GM19238 (cell line): ENCODE measurements at regions not wholly inside any gene's neighbourhood (a gene's known extent, or its start where the extent isn't known, plus 50 kb on each side); places are given as distances from the start of the nearest gene placed in this dataset.

ENCODE experiments used
- DNase-seq: peaks from one replicate; pipeline ENCODE4 v3.0.0; 2011; ENCODE audit warnings: low spot score; ENCODE audit not compliant: insufficient read length

GRCh38 chr12:89969093-89969492 is 260.5 kb upstream of the ATP2B1 start:
- no peak for DNase-seq

DNA sequence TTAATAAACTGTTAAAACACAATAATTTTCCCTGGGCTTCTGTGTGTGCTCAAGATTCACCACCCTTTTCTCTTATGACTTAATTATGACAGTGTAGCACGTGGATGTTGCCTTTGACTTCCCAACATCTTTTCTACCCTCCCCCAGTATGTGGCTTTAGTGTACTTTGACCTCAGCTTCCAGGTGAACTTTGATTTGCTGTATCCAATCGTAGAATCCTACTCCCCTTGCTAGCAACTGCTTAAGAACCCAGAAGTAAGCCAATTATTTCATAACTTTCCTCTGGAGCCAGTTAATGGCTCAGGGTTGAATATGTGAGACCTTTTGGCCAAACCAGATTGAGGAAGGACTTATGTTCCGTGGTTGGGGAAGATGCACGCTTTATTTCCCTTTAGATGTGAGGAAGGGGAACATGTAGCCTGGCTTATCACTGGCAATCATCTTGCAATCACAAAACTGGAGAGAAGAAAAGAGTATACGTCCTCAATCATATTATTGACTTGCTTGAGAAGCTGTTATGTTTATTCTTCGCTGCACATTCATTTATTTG is 259.6 kb upstream of the ATP2B1 start:
- DNase-seq: no peak

- no peak for DNase-seq
Measured at GRCh38 chr12:89966495-89967240, 258.0 kb upstream of the ATP2B1 start.

- DNase-seq: no peak
Measured at GRCh38 chr12:89965993-89966392, 257.4 kb upstream of the ATP2B1 start.

DNA sequence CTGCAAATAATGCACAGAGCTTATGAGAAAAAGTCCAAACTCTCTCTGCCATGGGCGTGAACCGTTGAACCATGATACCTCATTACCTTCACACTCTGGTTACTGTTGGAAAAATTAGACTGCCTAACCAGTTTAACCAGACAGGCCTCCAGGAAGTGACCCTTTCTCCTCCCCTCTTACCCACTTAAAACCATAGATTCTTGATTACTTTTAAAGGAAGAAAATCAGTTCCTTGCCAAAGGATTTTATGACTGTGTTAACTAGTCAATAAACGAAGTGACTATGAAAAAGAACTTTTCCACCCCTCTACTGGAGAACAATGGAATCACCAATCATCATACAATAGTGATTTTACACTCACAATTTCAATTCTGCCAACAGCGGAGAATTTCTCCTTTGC is 254.0 kb upstream of the ATP2B1 start:
- no peak for DNase-seq

DNA sequence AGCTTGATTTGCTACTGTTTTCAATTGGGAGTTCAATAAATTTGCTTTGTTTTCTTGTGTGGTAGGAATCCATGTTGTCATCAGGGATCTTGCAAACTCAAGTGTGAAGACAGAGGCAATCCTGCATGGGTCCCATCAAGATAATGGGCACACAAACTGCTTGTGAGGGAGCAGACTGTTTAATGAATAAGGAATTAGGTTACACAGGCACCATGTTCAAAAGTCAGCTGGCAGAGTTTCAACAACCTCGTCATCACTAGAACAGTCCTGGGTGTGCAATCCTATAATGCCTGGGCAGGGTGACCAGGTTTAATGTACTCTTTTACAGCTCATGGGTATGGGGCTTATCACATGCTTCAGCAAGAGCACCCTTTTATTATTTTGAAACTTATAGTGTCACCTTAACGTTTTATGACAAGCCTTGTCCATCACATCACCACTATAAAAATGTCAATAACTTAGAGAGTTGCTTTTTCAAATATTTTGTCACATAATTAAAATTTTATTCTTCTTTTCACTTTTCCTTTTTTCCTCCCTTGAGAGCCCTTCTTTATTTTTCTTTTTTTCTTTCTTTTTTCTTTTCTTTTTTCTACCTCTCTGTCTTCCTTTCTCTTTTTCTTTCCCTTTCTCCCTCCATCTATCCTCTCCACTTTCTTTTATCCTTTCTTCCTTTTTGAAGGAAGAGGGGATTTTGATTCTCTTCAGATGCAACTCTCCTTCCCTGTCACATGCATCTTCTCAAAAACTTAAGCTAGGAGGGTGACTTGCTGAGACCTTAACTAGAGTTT is 252.2 kb upstream of the ATP2B1 start:
- no peak for DNase-seq

DNA sequence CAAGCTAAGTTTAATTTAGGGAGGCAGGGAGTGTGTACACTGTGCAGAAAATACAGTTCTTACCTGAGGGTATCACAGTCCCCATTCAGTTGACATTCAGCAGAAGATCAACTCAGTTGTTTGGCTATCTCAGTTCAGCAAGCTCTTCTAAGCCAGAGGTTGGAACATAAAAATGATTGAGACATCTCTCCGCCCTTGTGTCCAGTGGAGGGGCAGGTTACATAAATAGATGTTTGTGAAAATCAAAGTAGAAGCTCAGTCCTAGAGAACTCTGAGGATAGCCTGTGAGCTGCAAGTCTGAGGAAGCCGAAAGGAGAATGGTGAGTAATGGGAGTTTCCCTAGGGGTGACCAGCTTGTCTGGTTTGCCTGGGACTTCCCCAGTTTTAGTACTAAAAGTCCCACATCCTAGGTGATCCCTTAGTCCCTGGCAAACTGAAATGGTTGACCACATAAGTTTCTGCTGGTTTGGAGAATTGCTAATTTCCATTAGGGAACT is 251.4 kb upstream of the ATP2B1 start:
- no peak for DNase-seq

- DNase-seq: no peak
Measured at GRCh38 chr12:89959179-89959578, 250.5 kb upstream of the ATP2B1 start.

DNA sequence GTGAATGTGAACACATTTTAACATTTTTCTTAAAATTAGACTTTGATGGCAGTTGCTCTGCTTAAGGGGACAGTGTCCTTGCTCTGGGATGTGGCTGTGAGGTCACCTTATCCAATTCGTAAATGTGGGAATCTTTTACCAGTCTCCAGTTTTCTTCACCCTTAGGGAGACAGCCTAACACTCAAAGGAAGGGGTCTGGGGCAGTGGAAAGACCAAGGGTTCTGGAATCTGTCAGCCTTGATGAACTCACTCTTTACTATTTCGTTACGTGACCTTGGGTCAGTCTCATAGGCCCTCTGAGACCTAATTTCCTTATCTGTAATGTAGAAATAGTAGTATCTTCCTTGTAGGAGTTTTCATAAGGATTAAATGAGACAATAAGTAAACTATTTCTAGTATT is 245.6 kb upstream of the ATP2B1 start:
- no peak for DNase-seq

- DNase-seq: no peak
Measured at GRCh38 chr12:89951694-89952060, 243.0 kb upstream of the ATP2B1 start.

DNA sequence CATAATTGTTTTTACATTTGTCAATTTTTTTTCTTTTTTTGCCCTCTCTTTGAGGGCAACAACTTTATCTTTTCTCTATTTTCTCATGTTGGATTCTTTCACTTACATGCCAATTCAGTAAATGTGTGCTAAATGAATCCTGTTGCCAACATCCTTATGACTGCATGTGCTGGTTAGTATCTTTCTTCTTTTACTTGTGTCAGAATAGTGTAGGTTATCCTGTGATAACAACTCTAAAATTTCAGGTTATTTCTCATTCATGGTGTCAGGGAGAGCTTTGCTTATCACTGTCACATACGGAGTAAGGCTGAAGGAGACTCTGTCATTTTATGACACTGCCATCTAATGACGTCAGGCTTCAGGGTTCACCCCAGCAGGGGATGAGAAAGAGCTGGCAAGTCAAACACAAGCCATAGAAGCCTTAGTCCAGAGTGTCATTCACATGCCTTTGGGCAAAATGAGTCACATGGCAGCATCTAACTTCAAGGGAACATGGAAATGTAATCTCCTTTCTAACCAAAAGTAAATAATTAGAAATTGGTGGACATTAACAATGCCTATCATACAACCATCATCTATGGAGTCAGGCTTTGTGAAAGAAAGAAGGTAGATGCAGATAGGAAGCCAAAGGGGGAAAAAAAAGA is 242.5 kb upstream of the ATP2B1 start:
- no peak for DNase-seq

DNA sequence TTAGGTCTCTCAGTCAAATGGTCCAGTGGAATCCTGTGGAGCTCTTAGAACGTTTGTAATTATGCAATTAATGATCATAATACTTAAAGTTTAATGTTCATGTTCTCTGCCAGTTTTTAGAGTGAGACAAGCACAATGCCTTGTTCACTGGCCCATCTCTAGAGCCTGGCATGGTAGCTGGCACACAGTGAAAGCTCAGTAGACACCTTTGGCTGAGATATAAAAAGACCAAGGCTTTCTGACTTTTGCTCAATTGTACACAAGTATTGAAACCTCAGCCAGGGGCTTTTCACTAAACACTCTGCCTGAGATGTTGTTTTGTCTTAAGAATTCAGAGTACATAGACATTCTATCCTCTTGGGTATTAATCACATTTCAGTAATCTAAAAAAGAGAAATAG is 241.8 kb upstream of the ATP2B1 start:
- DNase-seq: no peak

DNA sequence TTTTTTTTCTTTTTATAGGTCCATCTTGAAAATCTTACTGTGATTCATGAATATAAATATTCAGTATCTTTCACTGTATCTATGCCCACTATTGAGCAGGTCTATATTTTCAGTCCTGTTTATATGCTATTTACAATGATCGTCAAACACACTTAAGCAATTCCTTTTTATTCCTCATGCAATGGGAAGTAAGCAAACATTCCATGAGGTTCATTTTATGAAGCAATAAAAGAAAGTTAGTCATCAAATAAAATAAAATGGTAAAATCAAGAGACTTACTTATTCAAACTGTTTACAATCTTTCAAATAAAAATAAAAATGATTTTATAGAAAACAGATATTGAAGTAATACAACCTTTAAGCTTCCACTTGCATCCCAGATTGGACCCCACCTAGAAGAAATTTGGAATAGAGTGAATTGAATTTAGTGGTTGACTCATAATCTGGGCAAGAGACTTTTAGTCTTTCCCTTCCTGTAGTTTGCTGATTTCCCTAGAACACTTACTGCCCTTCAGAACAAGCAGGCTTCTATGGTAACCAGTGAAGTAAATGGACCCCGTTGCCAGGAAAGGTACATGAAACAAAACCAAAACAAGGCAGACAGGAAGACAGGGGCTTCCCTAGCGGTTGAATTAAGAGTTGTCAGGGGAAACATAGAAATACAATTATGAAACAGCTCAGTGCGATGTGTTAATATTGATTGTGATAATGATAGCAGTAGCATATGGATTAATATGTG is 241.0 kb upstream of the ATP2B1 start:
- DNase-seq: peak; percentile 44

GRCh38 chr12:89948271-89949175 is 239.9 kb upstream of the ATP2B1 start:
- no peak for DNase-seq

DNA sequence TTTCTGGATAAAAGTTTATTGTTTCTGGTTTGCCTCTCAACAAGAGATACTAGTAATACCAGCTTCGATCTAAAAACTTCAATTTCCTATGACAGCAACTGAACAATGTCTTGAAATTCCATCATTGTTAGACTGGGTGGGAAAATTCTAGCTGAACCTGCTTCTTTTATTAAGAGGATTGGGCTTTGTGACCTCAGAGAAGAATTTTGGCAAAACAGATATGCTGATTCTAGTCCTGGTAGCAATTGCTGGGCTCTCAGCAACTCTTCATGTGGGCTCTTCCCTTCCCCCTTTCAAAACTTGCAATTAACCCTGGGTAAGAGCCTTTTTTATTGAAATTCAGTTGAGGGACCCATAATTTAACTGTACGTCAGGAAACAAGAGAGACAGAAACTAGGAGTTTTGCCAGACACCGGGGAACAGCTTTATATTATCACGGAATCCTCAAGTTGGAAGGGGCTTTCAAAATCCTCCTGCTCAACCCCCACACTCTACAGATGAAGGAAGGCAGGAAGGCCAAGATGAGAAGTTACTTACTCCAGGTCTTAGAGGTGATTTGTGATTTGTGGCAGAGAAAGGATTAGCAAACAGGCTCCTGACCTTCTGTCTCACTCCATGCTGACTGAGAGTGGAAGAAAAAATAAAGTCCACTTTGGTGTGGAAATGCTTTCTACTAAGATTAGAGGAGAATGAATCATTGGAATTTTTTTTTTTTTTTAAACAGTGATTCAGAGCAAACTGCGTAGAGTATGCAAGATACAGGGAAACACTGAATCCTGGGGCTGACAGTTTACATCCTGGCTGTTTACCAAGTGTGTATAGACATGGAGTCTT is 239.0 kb upstream of the ATP2B1 start:
- DNase-seq: no peak

- DNase-seq: no peak
Measured at GRCh38 chr12:89946518-89947135, 238.0 kb upstream of the ATP2B1 start.

DNA sequence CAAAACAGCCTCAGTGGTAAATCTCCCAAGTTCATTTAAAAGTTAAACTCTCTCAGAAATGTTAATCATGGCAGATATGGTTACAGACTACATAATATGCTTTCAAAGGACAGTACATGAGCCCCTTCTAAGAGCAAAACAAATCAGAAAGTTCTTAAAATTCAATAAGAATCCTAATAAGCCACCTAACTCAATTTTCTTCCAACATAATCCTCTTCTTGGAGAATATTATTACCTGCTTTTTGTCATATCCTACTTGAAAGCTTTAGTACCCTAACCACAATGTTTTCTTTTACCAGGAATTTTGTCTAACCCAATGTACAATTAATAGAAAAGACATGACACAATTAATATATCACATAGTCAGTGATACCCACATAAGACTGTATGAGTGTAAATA is 236.5 kb upstream of the ATP2B1 start:
- DNase-seq: no peak

DNA sequence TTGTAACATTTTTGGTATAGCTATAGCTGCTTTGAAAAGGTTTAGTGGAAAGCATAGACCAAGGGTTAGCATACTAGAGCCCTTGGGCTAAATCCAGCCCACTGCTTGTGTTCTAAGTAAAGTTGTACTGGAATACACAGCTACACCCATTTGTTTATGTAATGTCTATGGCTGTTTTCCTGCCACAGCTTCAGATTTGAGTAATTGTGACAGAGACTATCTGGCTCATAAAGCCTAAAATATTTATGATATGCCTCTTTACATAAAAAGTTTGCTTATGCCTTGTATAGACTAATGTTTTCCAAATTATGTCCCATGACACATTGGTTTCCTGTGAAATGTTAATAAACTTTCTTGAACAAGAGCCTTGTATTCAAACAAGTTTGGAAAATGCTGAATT is 234.8 kb upstream of the ATP2B1 start:
- DNase-seq: no peak

GRCh38 chr12:89941436-89941835 is 232.8 kb upstream of the ATP2B1 start:
- no peak for DNase-seq
